HCT116 (cell line): ENCODE measurements at regions not wholly inside any gene's neighbourhood (a gene's known extent, or its start where the extent isn't known, plus 50 kb on each side); places are given as distances from the start of the nearest gene placed in this dataset.

Experiments
- ATAC-seq: fragments of 200-7000 bp; cut with Tn5 transposase; 2 replicates; pipeline ENCODE4 v1.9.1; 2020; ENCODE audit warnings: mild to moderate bottlenecking, moderate library complexity
- BruUV-seq: library from RNA; stranded (reverse); fragments of 400-500 nt; replicated peaks from 2 replicates; lab custom pipeline; 2021; lab: Mats Ljungman, UMichigan
- CTCF ChIA-PET: fragments of 300-600 bp; sonication (Branson Sonifier 250); formaldehyde crosslinking; loops from one replicate; lab custom pipeline; 2021; ENCODE audit warnings: antibody characterized with exemption; lab: Charles Lee
- POLR2A ChIA-PET: fragments of 300-600, 350-600 bp; sonication (Branson Sonifier 250); formaldehyde crosslinking; loops from one replicate; lab custom pipeline; 2021; ENCODE audit warnings: antibody characterized with exemption; lab: Charles Lee
- RAD21 ChIA-PET, 2 experiments: fragments of 300-600 bp; sonication (Branson Sonifier 250); formaldehyde crosslinking; loops; one replicate each; lab custom pipeline; 2023; ENCODE audit warnings: low total read pairs in 2 of 2; ENCODE audit not compliant: uncharacterized antibody in 2 of 2, unreplicated experiment in 2 of 2, low non-redundant PET in 1 of 2; lab: Charles Lee
- DNase-seq: peaks from one replicate; pipeline ENCODE4 v3.0.0-alpha.2; 2010; ENCODE audit warnings: low read depth, low spot score
- H2AFZ ChIP-seq: fragments of 200-600 bp; shearing (Covaris generic), sonication (generic); 2 replicates; pipeline ENCODE4 v1.6.1; 2017; ENCODE audit warnings: low read depth, mixed run types, mixed read lengths, antibody characterized with exemption, low read length; ENCODE audit not compliant: poor library complexity, severe bottlenecking
- H3K27ac ChIP-seq: 2 replicates; pipeline ENCODE4 v1.5.1; 2012; ENCODE audit warnings: low read depth, low read length
- H3K27me3 ChIP-seq: fragments of 200-600 bp; sonication (generic); 2 replicates; pipeline ENCODE4 v1.6.1; 2016; ENCODE audit warnings: mixed run types, low read length, mixed read lengths; ENCODE audit not compliant: insufficient read depth
- H3K36me3 ChIP-seq, 2 experiments: fragments of 200-500 bp in 1 of 2; fragments of 200-600 bp in 1 of 2; sonication (Bioruptor generic) in 1 of 2; sonication (generic) in 1 of 2; 2 replicates each; pipeline versions ENCODE4 v1.5.1 to v1.6.1; 2014 to 2016; ENCODE audit warnings: low read length in 2 of 2, inconsistent platforms in 1 of 2, mixed read lengths in 1 of 2, mixed run types in 1 of 2; ENCODE audit not compliant: insufficient read depth in 2 of 2, control insufficient read depth in 1 of 2
- H3K4me1 ChIP-seq, 2 experiments: fragments of 200-600 bp in 1 of 2; sonication (generic) in 1 of 2; 2 replicates each; pipeline versions ENCODE4 v1.5.1 to v1.6.1; 2012 to 2017; ENCODE audit warnings: low read length in 2 of 2, inconsistent platforms in 1 of 2, mild to moderate bottlenecking in 1 of 2, mixed read lengths in 1 of 2, mixed run types in 1 of 2, moderate library complexity in 1 of 2; ENCODE audit not compliant: insufficient read depth in 2 of 2, control insufficient read depth in 1 of 2
- H3K4me2 ChIP-seq: fragments of 200-600 bp; sonication (generic); 2 replicates; pipeline ENCODE4 v1.6.1; 2017; ENCODE audit warnings: mixed run types, low read length, mixed read lengths
- H3K4me3 ChIP-seq, 2 experiments: fragments of 200-600 bp in 1 of 2; sonication (generic) in 1 of 2; replicated peaks in 1 of 2; 2 replicates each; pipeline ENCODE4 v1.5.1; 2011 to 2016; ENCODE audit warnings: low read length in 2 of 2, control low read depth in 1 of 2, low read depth in 1 of 2, mild to moderate bottlenecking in 1 of 2, mixed read lengths in 1 of 2, mixed run types in 1 of 2
- H3K79me2 ChIP-seq: fragments of 200-600 bp; sonication (generic); 2 replicates; pipeline ENCODE4 v1.6.1; 2017; ENCODE audit warnings: mild to moderate bottlenecking, mixed run types, low read length, moderate library complexity, mixed read lengths; ENCODE audit not compliant: insufficient read depth
- H3K9ac ChIP-seq: fragments of 200-600 bp; sonication (generic); 2 replicates; pipeline ENCODE4 v1.6.1; 2016; ENCODE audit warnings: low read length, mixed read lengths
- H3K9me2 ChIP-seq: fragments of 200-600 bp; sonication (generic), shearing (Covaris generic); 2 replicates; pipeline ENCODE4 v1.6.1; 2017; ENCODE audit warnings: mixed run types, mild to moderate bottlenecking, moderate library complexity; ENCODE audit not compliant: insufficient read depth
- H3K9me3 ChIP-seq, 2 experiments: fragments of 200-500 bp in 1 of 2; fragments of 200-600 bp in 1 of 2; sonication (Bioruptor generic) in 1 of 2; sonication (generic) in 1 of 2; 2 replicates each; pipeline ENCODE4 v1.6.1; 2014 to 2017; ENCODE audit warnings: low read length in 2 of 2, mixed read lengths in 2 of 2, inconsistent platforms in 1 of 2, low read depth in 1 of 2, mild to moderate bottlenecking in 1 of 2, mixed run types in 1 of 2, moderate library complexity in 1 of 2; ENCODE audit not compliant: control insufficient read depth in 1 of 2, insufficient read depth in 1 of 2
- H4K20me1 ChIP-seq: fragments of 200-600 bp; sonication (generic), shearing (Covaris generic); 2 replicates; pipeline ENCODE4 v1.6.1; 2017; ENCODE audit warnings: mixed run types, mild to moderate bottlenecking, moderate library complexity; ENCODE audit not compliant: insufficient read depth
- CEBPB ChIP-seq: IDR thresholded peaks from 2 replicates; pipeline ENCODE4 v1.6.1; 2012; ENCODE audit warnings: low read depth
- ELF1 ChIP-seq: IDR thresholded peaks from 2 replicates; pipeline ENCODE4 v1.6.1; 2012; ENCODE audit warnings: low read depth, borderline replicate concordance
- FOSL1 ChIP-seq: IDR thresholded peaks from 2 replicates; pipeline ENCODE4 v1.6.1; 2012; ENCODE audit warnings: low read depth
- JUND ChIP-seq: IDR thresholded peaks from 2 replicates; pipeline ENCODE4 v1.6.1; 2012
- MAX ChIP-seq: IDR thresholded peaks from 2 replicates; pipeline ENCODE4 v1.6.1; 2012
- POLR2AphosphoS5 ChIP-seq: IDR thresholded peaks from 2 replicates; pipeline ENCODE4 v1.6.1; 2011; ENCODE audit warnings: mild to moderate bottlenecking, low read depth, low read length, moderate library complexity
- TCF7L2 ChIP-seq: IDR thresholded peaks from 2 replicates; pipeline ENCODE4 v1.7.0; 2011; ENCODE audit warnings: borderline replicate concordance, inconsistent platforms; ENCODE audit not compliant: insufficient read depth, insufficient read length; ENCODE audit errors: extremely low read depth
- intact Hi-C: fragments of 100-400 bp; cut with micrococcal nuclease; formaldehyde crosslinking; loops from 2 replicates; pipeline ENCODE4 v1.10.0; 2022
- TF ChIP-seq, protein P1 (sequence below): IDR thresholded peaks from 2 replicates; pipeline ENCODE4 v1.6.1; 2012; ENCODE audit warnings: low read depth
- TF ChIP-seq, protein P2 (sequence below): IDR thresholded peaks from 2 replicates; pipeline ENCODE4 v1.6.1; 2012

DNA sequence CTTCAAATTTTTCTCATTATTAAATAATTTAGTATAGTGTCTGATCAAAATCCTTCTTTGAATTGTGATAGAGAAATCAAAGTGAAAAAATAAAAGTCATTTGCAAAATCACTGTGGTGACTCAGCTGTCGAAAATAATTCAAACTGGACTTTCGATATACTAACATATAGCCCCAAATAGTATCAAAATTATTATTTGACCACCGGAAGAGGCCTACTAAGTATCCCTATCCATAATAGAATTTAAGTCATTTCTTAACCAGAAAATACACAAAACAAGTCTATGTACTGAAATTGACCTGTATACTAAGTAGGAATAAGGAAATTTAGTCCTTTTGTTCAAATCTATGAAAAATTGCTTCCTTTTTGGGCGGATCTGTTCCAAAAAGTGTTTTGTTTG is 180.7 kb downstream of the MRPL39 start (continued):
- TF ChIP-seq, protein P1, sequence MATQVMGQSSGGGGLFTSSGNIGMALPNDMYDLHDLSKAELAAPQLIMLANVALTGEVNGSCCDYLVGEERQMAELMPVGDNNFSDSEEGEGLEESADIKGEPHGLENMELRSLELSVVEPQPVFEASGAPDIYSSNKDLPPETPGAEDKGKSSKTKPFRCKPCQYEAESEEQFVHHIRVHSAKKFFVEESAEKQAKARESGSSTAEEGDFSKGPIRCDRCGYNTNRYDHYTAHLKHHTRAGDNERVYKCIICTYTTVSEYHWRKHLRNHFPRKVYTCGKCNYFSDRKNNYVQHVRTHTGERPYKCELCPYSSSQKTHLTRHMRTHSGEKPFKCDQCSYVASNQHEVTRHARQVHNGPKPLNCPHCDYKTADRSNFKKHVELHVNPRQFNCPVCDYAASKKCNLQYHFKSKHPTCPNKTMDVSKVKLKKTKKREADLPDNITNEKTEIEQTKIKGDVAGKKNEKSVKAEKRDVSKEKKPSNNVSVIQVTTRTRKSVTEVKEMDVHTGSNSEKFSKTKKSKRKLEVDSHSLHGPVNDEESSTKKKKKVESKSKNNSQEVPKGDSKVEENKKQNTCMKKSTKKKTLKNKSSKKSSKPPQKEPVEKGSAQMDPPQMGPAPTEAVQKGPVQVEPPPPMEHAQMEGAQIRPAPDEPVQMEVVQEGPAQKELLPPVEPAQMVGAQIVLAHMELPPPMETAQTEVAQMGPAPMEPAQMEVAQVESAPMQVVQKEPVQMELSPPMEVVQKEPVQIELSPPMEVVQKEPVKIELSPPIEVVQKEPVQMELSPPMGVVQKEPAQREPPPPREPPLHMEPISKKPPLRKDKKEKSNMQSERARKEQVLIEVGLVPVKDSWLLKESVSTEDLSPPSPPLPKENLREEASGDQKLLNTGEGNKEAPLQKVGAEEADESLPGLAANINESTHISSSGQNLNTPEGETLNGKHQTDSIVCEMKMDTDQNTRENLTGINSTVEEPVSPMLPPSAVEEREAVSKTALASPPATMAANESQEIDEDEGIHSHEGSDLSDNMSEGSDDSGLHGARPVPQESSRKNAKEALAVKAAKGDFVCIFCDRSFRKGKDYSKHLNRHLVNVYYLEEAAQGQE, result no peak
- no peak for TF ChIP-seq POLR2AphosphoS5
- no peak for TF ChIP-seq MAX
- no peak for TF ChIP-seq JUND
- no peak for TF ChIP-seq CEBPB

DNA sequence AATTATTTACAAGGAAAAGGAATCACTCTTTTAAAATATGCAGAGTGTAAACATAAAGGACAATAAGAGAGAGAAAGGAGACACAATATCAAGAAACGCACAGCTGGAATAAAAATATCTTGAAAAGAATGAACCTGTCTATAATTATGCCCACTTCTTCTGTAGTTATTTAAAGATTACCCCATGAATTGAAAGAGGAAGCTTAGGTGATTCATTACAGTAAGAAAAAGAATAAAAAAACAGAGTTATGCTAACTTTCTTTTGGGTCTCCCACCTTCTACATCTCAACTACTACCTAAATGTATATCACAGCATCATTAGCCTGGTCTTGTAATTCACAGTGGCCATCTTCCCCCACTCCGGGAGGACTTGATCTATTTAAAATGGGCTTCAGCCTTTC is 182.1 kb downstream of the MRPL39 start:
- no TSS peak for BruUV-seq
- no peaks in the 10 kb centered on the region for H3K9me2 ChIP-seq
- intact Hi-C loops, result no loop called here
- H3K9ac ChIP-seq, result no peak overlapping the region
- no peaks in the 10 kb centered on the region for H3K4me1 ChIP-seq
- no peak for DNase-seq
- H3K9me3 ChIP-seq, result no peaks in the 10 kb centered on the region
- H3K79me2 ChIP-seq, result no peaks in the 10 kb centered on the region
- H2AFZ ChIP-seq, result no peak overlapping the region
- ChIA-PET POLR2A (no interaction called here), RAD21 (no interaction called here)
- no peak overlapping the region for H3K27ac ChIP-seq
- H3K4me2 ChIP-seq, result no peak overlapping the region
- H4K20me1 ChIP-seq, result no peaks in the 10 kb centered on the region
- H3K36me3 ChIP-seq, result no peaks in the 10 kb centered on the region
- TF ChIP-seq TCF7L2 (no peak), ELF1 (no peak), CEBPB (no peak), FOSL1 (no peak)
- TF ChIP-seq, protein P2, sequence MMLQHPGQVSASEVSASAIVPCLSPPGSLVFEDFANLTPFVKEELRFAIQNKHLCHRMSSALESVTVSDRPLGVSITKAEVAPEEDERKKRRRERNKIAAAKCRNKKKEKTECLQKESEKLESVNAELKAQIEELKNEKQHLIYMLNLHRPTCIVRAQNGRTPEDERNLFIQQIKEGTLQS, result no peak
- TF ChIP-seq, all 23 proteins: peak for 0
- CTCF ChIA-PET, result no interaction called here
- no peaks in the 10 kb centered on the region for H3K27me3 ChIP-seq
- H3K4me3 ChIP-seq, result no peak overlapping the region
- no peak for ATAC-seq
